Stomach (tissue), 8 donors: ENCODE measurements at regions not wholly inside any gene's neighbourhood (a gene's known extent, or its start where the extent isn't known, plus 50 kb on each side); places are given as distances from the start of the nearest gene placed in this dataset.

Experiments used
- DNase-seq, 2 donors: peaks; one replicate each; pipeline versions ENCODE4 v3.0.0 to v3.0.0-alpha.2; 2013 to 2019
- H3K27ac ChIP-seq, 5 donors: fragments of 200-600 bp in 4 of 5; sonication (generic) in 4 of 5; one replicate each; pipeline ENCODE4 v1.5.1; 2013 to 2019; ENCODE audit warnings: mild to moderate bottlenecking in 1 of 5, moderate library complexity in 1 of 5
- H3K27me3 ChIP-seq, 3 donors: fragments of 200-600 bp; sonication (generic); one replicate each; pipeline ENCODE4 v1.5.1; 2017 to 2019; ENCODE audit warnings: mixed run types in 1 of 3
- H3K36me3 ChIP-seq, 4 donors: fragments of 200-600 bp; sonication (generic); 1 replicate in 3 of 4; 2 replicates in 1 of 4; pipeline ENCODE4 v1.5.1; 2016 to 2019
- H3K4me1 ChIP-seq, 4 donors: fragments of 200-600 bp; sonication (generic); one replicate each; pipeline ENCODE4 v1.5.1; 2016 to 2019
- H3K4me3 ChIP-seq, 4 donors: fragments of 200-600 bp; sonication (generic) in 3 of 4; one replicate each; pipeline ENCODE4 v1.5.1; 2016 to 2019; ENCODE audit warnings: mild to moderate bottlenecking in 1 of 4
- H3K9me3 ChIP-seq, 4 donors: fragments of 200-600 bp; sonication (generic); one replicate each; pipeline ENCODE4 v1.5.1; 2016 to 2019
- CTCF ChIP-seq, 7 experiments: fragments of 450-650 bp in 4 of 7; fragments of 200-600 bp in 3 of 7; sonication (generic) in 3 of 7; IDR thresholded peaks; one replicate each; pipeline ENCODE4 v1.5.1; 2016 to 2019; ENCODE audit warnings: antibody characterized with exemption in 7 of 7, control low read depth in 2 of 7, mild to moderate bottlenecking in 1 of 7
- EP300 ChIP-seq: sonication (generic); formaldehyde crosslinking; IDR thresholded peaks from one replicate; pipeline ENCODE4 v1.6.1; 2017; ENCODE audit warnings: antibody characterized with exemption
- POLR2A ChIP-seq, 4 donors: fragments of 450-650 bp; IDR thresholded peaks; one replicate each; pipeline ENCODE4 v1.6.1; 2016; ENCODE audit warnings: antibody characterized with exemption in 4 of 4, control low read depth in 2 of 4, mild to moderate bottlenecking in 1 of 4, moderate library complexity in 1 of 4
- POLR2AphosphoS5 ChIP-seq, 3 donors: sonication (generic); formaldehyde crosslinking; IDR thresholded peaks; one replicate each; pipeline ENCODE4 v1.6.1; 2016; ENCODE audit warnings: antibody characterized with exemption in 3 of 3
- WGBS, 5 donors: extraction: QIAGEN DNeasy Blood & Tissue Kit in 3 of 5; methylation state at CpG; one replicate each; pipeline versions ENCODE4 v1.1.5 to v1.1.7; 2013 to 2018; 5-methylcytosine and 5-hydroxymethylcytosine counted together
- intact Hi-C: fragments of 100-400 bp; cut with DNase I; formaldehyde crosslinking; loops from one replicate; pipeline ENCODE4 v1.15.1; 2023; ENCODE audit warnings: low total_unique reads
- donor health status: healthy with polysubstance abuse.
- donor health status: Bipolar disorder and iron deficiency.
- donor health status: healthy.

GRCh38 chr10:110379831-110380230 lies 75.1 kb upstream of the SMNDC1 start:
- Histone ChIP-seq H3K9me3 (no peaks in the 10 kb centered on the region), H3K4me3 (no peak overlapping the region), H3K27ac (no peak overlapping the region), H3K36me3 (no peaks in the 10 kb centered on the region), H3K4me1 (no peaks in the 10 kb centered on the region), H3K27me3 (no peaks in the 10 kb centered on the region)
- TF ChIP-seq EP300 (no peak), POLR2A (IDR thresholded peaks at IDR 0.05) (no peak), POLR2AphosphoS5 (IDR thresholded peaks at IDR 0.05) (no peak), CTCF (IDR thresholded peaks at IDR 0.05) (no peak)
- no peak for DNase-seq
- intact Hi-C loops, result no loop called here
- WGBS, 5 donors, result 50 to 69% (median 61%) methylated on average over 2 of the region's 2 CpGs

- H3K27me3 ChIP-seq, result no peaks in the 10 kb centered on the region
- no peaks in the 10 kb centered on the region for H3K9me3 ChIP-seq
- no peak for DNase-seq
- TF ChIP-seq CTCF (IDR thresholded peaks at IDR 0.05), result no peak
- TF ChIP-seq POLR2A (IDR thresholded peaks at IDR 0.05), result no peak
- H3K4me3 ChIP-seq, result no peak overlapping the region
- no peaks in the 10 kb centered on the region for H3K4me1 ChIP-seq
- intact Hi-C loops, result no loop called here
- H3K27ac ChIP-seq, result no peak overlapping the region
- no peaks in the 10 kb centered on the region for H3K36me3 ChIP-seq
Observed at GRCh38 chr10:110380293-110380692, 75.6 kb upstream of the SMNDC1 start.

- Histone ChIP-seq H3K36me3 (no peaks in the 10 kb centered on the region), H3K9me3 (no peaks in the 10 kb centered on the region), H3K4me3 (no peak overlapping the region), H3K4me1 (no peaks in the 10 kb centered on the region), H3K27me3 (no peaks in the 10 kb centered on the region), H3K27ac (no peak overlapping the region)
- WGBS, 5 donors, result 75 to 87% (median 82%) methylated on average over 5 of the region's 5 CpGs
- no peak for TF ChIP-seq POLR2A (IDR thresholded peaks at IDR 0.05)
- TF ChIP-seq EP300, result no peak
- no peak for TF ChIP-seq CTCF (IDR thresholded peaks at IDR 0.05)
- TF ChIP-seq POLR2AphosphoS5 (IDR thresholded peaks at IDR 0.05), result no peak
- DNase-seq, result no peak
- intact Hi-C loops, result no loop called here
Observed at GRCh38 chr10:110382695-110383094, 78.0 kb upstream of the SMNDC1 start.

- no peak for DNase-seq
- no peaks in the 10 kb centered on the region for H3K9me3 ChIP-seq
- H3K4me3 ChIP-seq, result no peak overlapping the region
- no peaks in the 10 kb centered on the region for H3K27me3 ChIP-seq
- intact Hi-C loops, result no loop called here
- peaks cover 0 to 3% (median under 1%) of the 10 kb centered on the region in 4 donors for H3K4me1 ChIP-seq
- H3K27ac ChIP-seq, result no peak overlapping the region
- no peaks in the 10 kb centered on the region for H3K36me3 ChIP-seq
- WGBS, 5 donors, result 55 to 69% (median 56%) methylated on average over 1 of the region's 1 CpG
- TF ChIP-seq POLR2AphosphoS5 (IDR thresholded peaks at IDR 0.05), result no peak
- TF ChIP-seq POLR2A (IDR thresholded peaks at IDR 0.05), result no peak
- no peak for TF ChIP-seq EP300
- no peak for TF ChIP-seq CTCF (IDR thresholded peaks at IDR 0.05)
Observed at GRCh38 chr10:110387617-110387982, 82.9 kb upstream of the SMNDC1 start.
